K562 (cell line): ENCODE measurements at regions not wholly inside any gene's neighbourhood (a gene's known extent, or its start where the extent isn't known, plus 50 kb on each side); places are given as distances from the start of the nearest gene placed in this dataset.

Experiments
- ATAC-seq: fragments of 200-7000 bp; cut with Tn5 transposase; 3 replicates; pipeline ENCODE4 v1.9.1; 2020; ENCODE audit warnings: moderate library complexity
- BruUV-seq: library from RNA; stranded (reverse); fragments of 400-500 nt; replicated peaks from 2 replicates; lab custom pipeline; 2021; lab: Mats Ljungman, UMichigan
- CTCF ChIA-PET: fragments of 300-600 bp; formaldehyde crosslinking; extraction: SDS; loops from one replicate; lab custom pipeline; 2021; ENCODE audit warnings: low intra/inter-chr PET ratio; lab: Yijun Ruan, JAX
- POLR2A ChIA-PET: fragments of 300-600, 350-650 bp; sonication (Branson Sonifier 250); formaldehyde crosslinking; extraction: SDS; loops from one replicate; lab custom pipeline; 2021; ENCODE audit warnings: antibody characterized with exemption, inconsistent platforms; lab: Yijun Ruan, JAX
- DNase-seq, 4 experiments: peaks; one replicate each; pipeline versions ENCODE4 v3.0.0 to v3.0.0-alpha.2; 2011 to 2018; ENCODE audit warnings: low spot score in 3 of 4, mixed read lengths in 3 of 4; ENCODE audit errors: extremely low read depth in 1 of 4
- FAIRE-seq: peaks from 2 replicates; lab custom pipeline; 2011; peaks lifted over from hg19 to GRCh38; lab: Jason Lieb, UNC
- H2AFZ ChIP-seq: 2 replicates; pipeline ENCODE4 v1.6.0; 2011; ENCODE audit warnings: low read depth, low read length, control low read depth, inconsistent platforms
- H3K27ac ChIP-seq: fragments of 200-600 bp; 3 replicates; pipeline ENCODE4 v1.8.0; 2011; ENCODE audit warnings: low read depth, mild to moderate bottlenecking, control low read depth, inconsistent platforms, low read length, moderate library complexity, mixed read lengths; ENCODE audit errors: extremely low read depth
- H3K27me3 ChIP-seq, 2 experiments: fragments of 300-600 bp in 1 of 2; 2 replicates in 1 of 2; 3 replicates in 1 of 2; pipeline versions ENCODE4 v1.6.0 to v1.8.0; 2011; ENCODE audit warnings: inconsistent platforms in 2 of 2, low read length in 2 of 2, mild to moderate bottlenecking in 1 of 2, mixed read lengths in 1 of 2, moderate library complexity in 1 of 2; ENCODE audit not compliant: control insufficient read depth in 2 of 2, insufficient read depth in 2 of 2
- H3K36me3 ChIP-seq: fragments of 300-600 bp; 3 replicates; pipeline ENCODE4 v1.8.0; 2011; ENCODE audit warnings: mild to moderate bottlenecking, low read length, inconsistent platforms; ENCODE audit not compliant: control insufficient read depth, insufficient read depth
- H3K4me1 ChIP-seq, 2 experiments: fragments of 200-600 bp in 1 of 2; replicated peaks in 1 of 2; 2 replicates in 1 of 2; 3 replicates in 1 of 2; pipeline versions ENCODE4 v1.5.1 to v1.8.0; 2011; ENCODE audit warnings: inconsistent platforms in 2 of 2, low read length in 2 of 2, mild to moderate bottlenecking in 1 of 2, mixed read lengths in 1 of 2, moderate library complexity in 1 of 2; ENCODE audit not compliant: control insufficient read depth in 2 of 2, insufficient read depth in 2 of 2
- H3K4me2 ChIP-seq: 2 replicates; pipeline ENCODE4 v1.6.1; 2011; ENCODE audit warnings: low read length, control low read depth, inconsistent platforms, mixed read lengths; ENCODE audit not compliant: insufficient read depth
- H3K4me3 ChIP-seq: fragments of 200-600 bp; sonication (generic), shearing (Covaris generic); 2 replicates; pipeline ENCODE4 v1.5.1; 2016; ENCODE audit warnings: control low read depth, inconsistent platforms
- H3K79me2 ChIP-seq: fragments of 200-600 bp; 3 replicates; pipeline ENCODE4 v1.8.0; 2011; ENCODE audit warnings: low read length, inconsistent platforms; ENCODE audit not compliant: control insufficient read depth, insufficient read depth
- H3K9ac ChIP-seq, 2 experiments: 2 replicates each; pipeline versions ENCODE4 v1.6.0 to v1.6.1; 2011; ENCODE audit warnings: low read depth in 2 of 2, low read length in 2 of 2, control low read depth in 1 of 2, inconsistent platforms in 1 of 2, mild to moderate bottlenecking in 1 of 2, mixed read lengths in 1 of 2; ENCODE audit not compliant: insufficient read depth in 1 of 2
- H3K9me1 ChIP-seq: one replicate; pipeline ENCODE4 v1.6.0; 2011; ENCODE audit warnings: inconsistent platforms, mild to moderate bottlenecking, low read length, moderate library complexity; ENCODE audit not compliant: control insufficient read depth, insufficient read depth
- H3K9me3 ChIP-seq: replicated peaks from 2 replicates; pipeline ENCODE4 v1.5.1; 2011; ENCODE audit warnings: low read depth, low read length, inconsistent platforms; ENCODE audit not compliant: control insufficient read depth, insufficient read depth
- H4K20me1 ChIP-seq: replicated peaks from 2 replicates; pipeline ENCODE4 v1.6.1; 2011; ENCODE audit warnings: low read length, inconsistent platforms, mixed read lengths; ENCODE audit not compliant: control insufficient read depth, insufficient read depth
- NBN ChIP-seq: fragments of 450-650 bp; IDR thresholded peaks from 2 replicates; pipeline ENCODE4 v1.6.1; 2016; ENCODE audit warnings: low read depth, mild to moderate bottlenecking
- PURB ChIP-seq: sonication (generic); formaldehyde crosslinking; IDR thresholded peaks from 2 replicates; pipeline ENCODE4 v1.9.0; 2021; ENCODE audit warnings: low read depth, mild to moderate bottlenecking, missing genetic modification reagents
- WGBS: fragments of 100-300 bp; shearing (Covaris generic); methylation state at CpG from one replicate; pipeline ENCODE4 v1.1.6; 2016; ENCODE audit warnings: low coverage, mixed read lengths; ENCODE audit not compliant: insufficient coverage; ENCODE audit errors: missing lambda C conversion rate; 5-methylcytosine and 5-hydroxymethylcytosine counted together
- in situ Hi-C: fragments of 300-500 bp; cut with MboI; formaldehyde crosslinking; loops from 4 replicates; pipeline ENCODE4 v1.15.0; 2018; ENCODE audit warnings: inconsistent platforms, mixed read lengths
- intact Hi-C: fragments of 100-400 bp; cut with micrococcal nuclease; formaldehyde crosslinking; loops from 2 replicates; pipeline ENCODE4 v1.14.2; 2022
- TF ChIP-seq, protein P1 (sequence below), 2 experiments: fragments of 450-650 bp in 1 of 2; sonication (generic) in 1 of 2; formaldehyde crosslinking in 1 of 2; IDR thresholded peaks; 2 replicates each; pipeline versions ENCODE4 v1.7.1 to v1.9.0; 2016 to 2022; ENCODE audit warnings: inconsistent platforms in 1 of 2, mild to moderate bottlenecking in 1 of 2, missing genetic modification reagents in 1 of 2

DNA sequence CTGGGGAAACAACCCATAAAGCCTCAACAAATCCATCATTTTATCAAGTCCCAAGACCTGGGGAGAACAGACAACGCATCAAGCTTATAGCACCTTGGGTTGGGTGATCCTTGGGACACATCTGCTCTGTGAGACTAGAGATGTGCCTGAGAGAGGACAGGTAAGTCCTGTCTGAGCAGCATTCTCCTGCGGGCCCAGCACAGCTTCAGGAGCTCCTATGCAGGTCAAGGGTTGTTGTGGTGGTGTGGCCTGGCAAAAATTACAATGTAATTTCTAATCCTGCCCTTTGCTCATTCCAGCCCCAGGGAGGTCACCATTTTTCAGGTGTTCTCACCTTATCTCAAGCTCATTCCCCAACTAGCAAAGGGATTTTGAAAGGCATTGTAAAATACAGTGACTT lies 608.1 kb upstream of the CAMK1G start:
- ATAC-seq: no peak

More for the DNA sequence above, 608.1 kb upstream of the CAMK1G start:
- TF ChIP-seq, protein P1, sequence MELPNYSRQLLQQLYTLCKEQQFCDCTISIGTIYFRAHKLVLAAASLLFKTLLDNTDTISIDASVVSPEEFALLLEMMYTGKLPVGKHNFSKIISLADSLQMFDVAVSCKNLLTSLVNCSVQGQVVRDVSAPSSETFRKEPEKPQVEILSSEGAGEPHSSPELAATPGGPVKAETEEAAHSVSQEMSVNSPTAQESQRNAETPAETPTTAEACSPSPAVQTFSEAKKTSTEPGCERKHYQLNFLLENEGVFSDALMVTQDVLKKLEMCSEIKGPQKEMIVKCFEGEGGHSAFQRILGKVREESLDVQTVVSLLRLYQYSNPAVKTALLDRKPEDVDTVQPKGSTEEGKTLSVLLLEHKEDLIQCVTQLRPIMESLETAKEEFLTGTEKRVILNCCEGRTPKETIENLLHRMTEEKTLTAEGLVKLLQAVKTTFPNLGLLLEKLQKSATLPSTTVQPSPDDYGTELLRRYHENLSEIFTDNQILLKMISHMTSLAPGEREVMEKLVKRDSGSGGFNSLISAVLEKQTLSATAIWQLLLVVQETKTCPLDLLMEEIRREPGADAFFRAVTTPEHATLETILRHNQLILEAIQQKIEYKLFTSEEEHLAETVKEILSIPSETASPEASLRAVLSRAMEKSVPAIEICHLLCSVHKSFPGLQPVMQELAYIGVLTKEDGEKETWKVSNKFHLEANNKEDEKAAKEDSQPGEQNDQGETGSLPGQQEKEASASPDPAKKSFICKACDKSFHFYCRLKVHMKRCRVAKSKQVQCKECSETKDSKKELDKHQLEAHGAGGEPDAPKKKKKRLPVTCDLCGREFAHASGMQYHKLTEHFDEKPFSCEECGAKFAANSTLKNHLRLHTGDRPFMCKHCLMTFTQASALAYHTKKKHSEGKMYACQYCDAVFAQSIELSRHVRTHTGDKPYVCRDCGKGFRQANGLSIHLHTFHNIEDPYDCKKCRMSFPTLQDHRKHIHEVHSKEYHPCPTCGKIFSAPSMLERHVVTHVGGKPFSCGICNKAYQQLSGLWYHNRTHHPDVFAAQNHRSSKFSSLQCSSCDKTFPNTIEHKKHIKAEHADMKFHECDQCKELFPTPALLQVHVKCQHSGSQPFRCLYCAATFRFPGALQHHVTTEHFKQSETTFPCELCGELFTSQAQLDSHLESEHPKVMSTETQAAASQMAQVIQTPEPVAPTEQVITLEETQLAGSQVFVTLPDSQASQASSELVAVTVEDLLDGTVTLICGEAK (IDR thresholded peaks at IDR 0.05): no peak
- TF ChIP-seq, protein P1 (CRISPR knock-in tag; IDR thresholded peaks at IDR 0.05): no peak
- TF ChIP-seq NBN (no peak), PURB (CRISPR knock-in tag) (no peak)
- Histone ChIP-seq H3K9me3 (peaks cover 6% of the 10 kb centered on the region), H3K79me2 (no peaks in the 10 kb centered on the region), H3K4me1 (no peaks in the 10 kb centered on the region), H3K36me3 (no peaks in the 10 kb centered on the region), H4K20me1 (no peaks in the 10 kb centered on the region), H3K27ac (no peak overlapping the region), H2AFZ (no peak overlapping the region), H3K27me3 (no peaks in the 10 kb centered on the region), H3K9me1 (no peaks in the 10 kb centered on the region), H3K4me3 (no peak overlapping the region), H3K9ac (no peak overlapping the region), H3K4me2 (no peak overlapping the region)
- in situ Hi-C loops: no loop called here
- intact Hi-C loops: no loop called here
- ChIA-PET CTCF (no interaction called here), POLR2A (no interaction called here)
- FAIRE-seq (no peak), DNase-seq (no peak)
- WGBS: 0% methylated on average over 2 of the region's 2 CpGs
- no TSS peak for BruUV-seq
